ENCODE measurements at regions not wholly inside any gene's neighbourhood (a gene's known extent, or its start where the extent isn't known, plus 50 kb on each side); places are given as distances from the start of the nearest gene placed in this dataset.
"Not testable (repeated sequence)": the region's sequence is repeated elsewhere in the genome, so short reads cannot be mapped to it uniquely, and the experiment has no call there.

GRCh38 chr20:59458645-59459044 lies 145.7 kb upstream of the PHACTR3 start:
- DNase-seq (ENCODE audit: low read depth in 1 of 2, low spot score in 1 of 2), result no peak

GRCh38 chr20:59459586-59459985 lies 144.8 kb upstream of the PHACTR3 start:
- no peak for DNase-seq (ENCODE audit: low read depth in 1 of 2, low spot score in 1 of 2)

- DNase-seq (ENCODE audit: low read depth in 1 of 2, low spot score in 1 of 2), result no peak
Measured at GRCh38 chr20:59460352-59460751, 144.0 kb upstream of the PHACTR3 start.

GRCh38 chr20:59461526-59461925 lies 142.8 kb upstream of the PHACTR3 start:
- DNase-seq (ENCODE audit: low read depth in 1 of 2, low spot score in 1 of 2), result no peak

GRCh38 chr20:59462249-59462648 lies 142.1 kb upstream of the PHACTR3 start:
- no peak for DNase-seq (ENCODE audit: low read depth in 1 of 2, low spot score in 1 of 2)

GRCh38 chr20:59463541-59463940 lies 140.8 kb upstream of the PHACTR3 start:
- no peak for DNase-seq (ENCODE audit: low read depth in 1 of 2, low spot score in 1 of 2)

- DNase-seq (ENCODE audit: low read depth in 1 of 2, low spot score in 1 of 2), result no peak
Measured at GRCh38 chr20:59466107-59466815, 138.1 kb upstream of the PHACTR3 start.

GRCh38 chr20:59468831-59469230 lies 135.5 kb upstream of the PHACTR3 start:
- no peak for DNase-seq (ENCODE audit: low read depth in 1 of 2, low spot score in 1 of 2)

- no peak for DNase-seq (ENCODE audit: low read depth in 1 of 2, low spot score in 1 of 2)
Measured at GRCh38 chr20:59469267-59470252, 134.8 kb upstream of the PHACTR3 start.

GRCh38 chr20:59470521-59470920 lies 133.8 kb upstream of the PHACTR3 start:
- no peak for DNase-seq (ENCODE audit: low read depth in 1 of 2, low spot score in 1 of 2)

GRCh38 chr20:59471653-59472421 lies 132.5 kb upstream of the PHACTR3 start:
- no peak for DNase-seq (ENCODE audit: low read depth in 1 of 2, low spot score in 1 of 2)

- no peak for DNase-seq (ENCODE audit: low read depth in 1 of 2, low spot score in 1 of 2)
Measured at GRCh38 chr20:59473742-59474141, 130.6 kb upstream of the PHACTR3 start.

GRCh38 chr20:59481067-59481466 lies 123.3 kb upstream of the PHACTR3 start:
- no peak for DNase-seq (ENCODE audit: low read depth in 1 of 2, low spot score in 1 of 2)

GRCh38 chr20:59481477-59482018 lies 122.8 kb upstream of the PHACTR3 start:
- DNase-seq (ENCODE audit: low read depth in 1 of 2, low spot score in 1 of 2), result no peak

GRCh38 chr20:59482351-59483187 lies 121.8 kb upstream of the PHACTR3 start:
- DNase-seq (ENCODE audit: low read depth in 1 of 2, low spot score in 1 of 2), result no peak

GRCh38 chr20:59483481-59483880 lies 120.9 kb upstream of the PHACTR3 start:
- no peak for DNase-seq (ENCODE audit: low read depth in 1 of 2, low spot score in 1 of 2)

GRCh38 chr20:59484228-59484627 lies 120.1 kb upstream of the PHACTR3 start:
- no peak for DNase-seq (ENCODE audit: low read depth in 1 of 2, low spot score in 1 of 2)

- DNase-seq (ENCODE audit: low read depth in 1 of 2, low spot score in 1 of 2), result no peak
Measured at GRCh38 chr20:59485576-59486454, 118.5 kb upstream of the PHACTR3 start.

- not testable (repeated sequence) for DNase-seq (ENCODE audit: low read depth in 1 of 2, low spot score in 1 of 2)
Measured at GRCh38 chr20:59488459-59488858, 115.9 kb upstream of the PHACTR3 start.

All from stimulated activated CD4-positive, alpha-beta T cell treated with anti-CD3 and anti-CD28 coated beads, Interleukin-15, amount 100 ng/mL, for 1 hour (primary cell).